Hematopoietic multipotent progenitor cell treated with erythropoietin and hydrocortisone succinate and interleukin-3 and kit ligand, for 6 days (in vitro differentiated cells): ENCODE measurements at regions not wholly inside any gene's neighbourhood (a gene's known extent, or its start where the extent isn't known, plus 50 kb on each side); places are given as distances from the start of the nearest gene placed in this dataset.
A peak's percentile ranks its signal among the peaks of the same experiment; 100 is the strongest.
"Not testable (repeated sequence)": the region's sequence is repeated elsewhere in the genome, so short reads cannot be mapped to it uniquely, and the experiment has no call there.

Experiments used
- DNase-seq: peaks from one replicate; pipeline ENCODE4 v3.0.0-alpha.2; 2015

GRCh38 chr2:230593765-230594164 is 118.9 kb upstream of the CAB39 start:
- DNase-seq, result no peak

- no peak for DNase-seq
Measured at GRCh38 chr2:230594286-230594840, 118.3 kb upstream of the CAB39 start.

DNA sequence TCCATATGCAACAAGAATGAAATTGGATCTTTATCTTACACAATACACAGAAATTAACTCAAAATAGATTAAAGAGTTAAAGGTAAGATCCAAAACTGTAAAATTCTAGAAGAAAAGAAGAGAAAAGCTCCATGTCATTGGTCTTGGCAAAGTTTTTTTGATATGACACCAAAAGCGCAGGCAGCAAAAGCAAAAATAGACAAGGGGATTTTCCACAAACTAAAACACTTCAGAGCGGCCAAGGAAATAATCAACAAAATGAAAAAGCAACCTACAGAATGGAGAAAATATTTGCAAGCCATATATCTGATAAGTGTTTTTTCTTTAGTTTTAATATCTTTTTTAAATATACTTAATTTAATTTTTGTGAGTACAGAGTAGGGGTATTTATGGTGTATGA is 112.8 kb upstream of the CAB39 start:
- no peak for DNase-seq

- DNase-seq, result no peak
Measured at GRCh38 chr2:230600285-230600684, 112.4 kb upstream of the CAB39 start.

DNA sequence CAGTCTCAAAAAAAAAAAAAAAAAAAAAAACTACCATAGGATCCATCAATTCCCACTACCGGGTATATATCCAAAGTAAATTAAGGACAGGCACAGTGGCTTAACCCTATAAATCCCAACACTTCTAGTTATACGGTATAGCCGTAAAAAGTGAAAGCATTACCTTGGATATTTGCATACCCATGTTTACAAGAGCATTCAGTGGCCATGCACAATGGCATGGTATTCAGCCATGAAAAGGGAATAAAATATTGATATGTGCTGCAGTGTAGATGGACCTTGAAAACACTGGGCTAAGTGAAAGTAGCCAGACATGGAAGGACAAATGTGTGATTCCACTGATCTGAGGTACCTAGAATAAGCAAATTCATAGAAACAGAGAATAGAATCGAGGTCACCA is 111.8 kb upstream of the CAB39 start:
- no peak for DNase-seq

GRCh38 chr2:230601510-230601909 is 111.1 kb upstream of the CAB39 start:
- no peak for DNase-seq

GRCh38 chr2:230602562-230603230 is 109.9 kb upstream of the CAB39 start:
- DNase-seq, result peak; percentile 27

- DNase-seq, result not testable (repeated sequence)
Measured at GRCh38 chr2:230603317-230603716, 109.3 kb upstream of the CAB39 start.

- DNase-seq, result not testable (repeated sequence)
Measured at GRCh38 chr2:230604158-230604557, 108.5 kb upstream of the CAB39 start.

GRCh38 chr2:230614040-230614439 is 98.6 kb upstream of the CAB39 start:
- DNase-seq, result no peak

- DNase-seq, result no peak
Measured at GRCh38 chr2:230614913-230615332, 97.7 kb upstream of the CAB39 start.

- not testable (repeated sequence) for DNase-seq
Measured at GRCh38 chr2:230617256-230617706, 95.4 kb upstream of the CAB39 start.

GRCh38 chr2:230619491-230619890 is 93.2 kb upstream of the CAB39 start:
- DNase-seq, result no peak

- not testable (repeated sequence) for DNase-seq
Measured at GRCh38 chr2:230625220-230625619, 87.4 kb upstream of the CAB39 start.

DNA sequence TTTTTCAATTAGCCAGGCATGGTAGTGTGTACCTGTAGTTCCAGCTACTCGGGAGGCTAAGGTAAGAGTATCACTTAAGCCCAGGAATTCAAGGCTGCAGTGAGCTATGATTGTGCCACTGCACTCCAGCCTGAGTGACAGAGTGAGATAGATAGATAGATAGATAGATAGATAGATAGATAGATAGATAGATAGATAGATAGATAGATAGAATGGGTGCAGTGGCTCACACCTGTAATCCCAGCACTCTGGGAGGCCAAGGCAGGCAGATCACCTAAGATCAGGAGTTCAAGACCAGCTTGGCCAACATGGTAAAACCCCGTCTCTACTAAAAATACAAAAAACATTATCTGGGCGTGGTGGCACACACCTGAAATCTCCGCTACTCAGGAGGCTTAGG is 85.6 kb upstream of the CAB39 start:
- DNase-seq, result not testable (repeated sequence)

GRCh38 chr2:230627806-230628724 is 84.6 kb upstream of the CAB39 start:
- peak; percentile 86 for DNase-seq

DNA sequence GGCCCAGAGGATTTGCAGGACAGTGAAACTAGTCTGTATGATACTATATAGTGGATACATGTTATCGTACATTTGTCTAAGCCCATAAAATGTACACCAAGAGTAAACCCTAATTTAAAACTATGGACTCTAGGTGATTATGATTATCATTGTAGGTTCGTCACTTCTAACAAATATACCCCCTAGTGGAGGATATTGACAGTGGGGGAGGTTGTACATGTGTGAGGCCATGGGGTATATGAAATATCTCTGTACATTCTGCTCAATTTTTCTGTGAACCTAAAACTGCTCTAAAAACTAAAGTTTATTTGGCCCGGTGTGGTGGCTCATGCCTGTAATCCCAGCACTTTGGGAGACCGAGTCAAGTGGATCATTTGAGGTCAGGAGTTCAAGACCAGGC is 81.2 kb upstream of the CAB39 start:
- no peak for DNase-seq

- DNase-seq, result no peak
Measured at GRCh38 chr2:230634146-230634545, 78.5 kb upstream of the CAB39 start.

GRCh38 chr2:230634721-230635313 is 77.8 kb upstream of the CAB39 start:
- DNase-seq, result not testable (repeated sequence)

- DNase-seq, result no peak
Measured at GRCh38 chr2:230636684-230637271, 75.9 kb upstream of the CAB39 start.

DNA sequence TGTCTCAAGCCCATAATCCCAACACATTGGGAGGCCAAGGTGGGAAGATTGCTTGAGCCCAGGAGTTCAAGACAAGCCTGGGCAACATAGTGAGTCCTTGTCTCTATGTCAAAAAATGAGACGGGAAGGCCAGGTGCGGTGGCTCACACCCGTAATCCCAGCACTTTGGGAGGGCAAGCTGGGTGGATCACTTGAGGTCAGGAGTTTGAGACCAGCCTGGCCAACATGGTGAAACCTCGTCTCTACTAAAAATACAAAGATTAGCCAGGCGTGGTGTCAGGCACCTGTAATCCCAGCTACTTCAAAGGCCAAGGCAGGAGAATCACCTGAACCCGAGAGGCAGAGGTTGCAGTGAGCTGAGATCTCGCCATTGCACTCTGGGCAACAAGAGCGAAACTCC is 75.2 kb upstream of the CAB39 start:
- DNase-seq, result not testable (repeated sequence)

GRCh38 chr2:230640540-230641011 is 72.1 kb upstream of the CAB39 start:
- no peak for DNase-seq

DNA sequence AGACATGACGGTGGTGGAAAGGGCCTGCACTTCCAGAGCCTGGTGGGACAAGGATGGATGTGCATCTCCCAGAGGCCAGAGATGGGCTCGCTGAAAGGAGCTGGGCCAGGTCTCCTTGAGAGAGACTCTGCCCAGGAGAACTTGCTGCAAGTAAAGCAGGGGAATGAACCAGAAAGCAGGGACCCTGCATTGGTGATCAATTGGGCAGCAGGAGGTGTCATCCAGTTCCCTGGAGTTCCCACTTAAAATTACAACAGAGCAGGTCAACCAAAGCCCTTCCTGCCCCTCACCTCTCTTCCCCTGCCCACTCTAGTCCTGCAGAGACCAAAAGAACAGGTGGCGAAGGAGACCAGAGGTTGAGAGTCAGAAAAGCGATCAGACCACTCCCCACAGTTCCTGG is 69.7 kb upstream of the CAB39 start:
- no peak for DNase-seq
